ENCODE measurements at regions not wholly inside any gene's neighbourhood (a gene's known extent, or its start where the extent isn't known, plus 50 kb on each side); places are given as distances from the start of the nearest gene placed in this dataset.

DNA sequence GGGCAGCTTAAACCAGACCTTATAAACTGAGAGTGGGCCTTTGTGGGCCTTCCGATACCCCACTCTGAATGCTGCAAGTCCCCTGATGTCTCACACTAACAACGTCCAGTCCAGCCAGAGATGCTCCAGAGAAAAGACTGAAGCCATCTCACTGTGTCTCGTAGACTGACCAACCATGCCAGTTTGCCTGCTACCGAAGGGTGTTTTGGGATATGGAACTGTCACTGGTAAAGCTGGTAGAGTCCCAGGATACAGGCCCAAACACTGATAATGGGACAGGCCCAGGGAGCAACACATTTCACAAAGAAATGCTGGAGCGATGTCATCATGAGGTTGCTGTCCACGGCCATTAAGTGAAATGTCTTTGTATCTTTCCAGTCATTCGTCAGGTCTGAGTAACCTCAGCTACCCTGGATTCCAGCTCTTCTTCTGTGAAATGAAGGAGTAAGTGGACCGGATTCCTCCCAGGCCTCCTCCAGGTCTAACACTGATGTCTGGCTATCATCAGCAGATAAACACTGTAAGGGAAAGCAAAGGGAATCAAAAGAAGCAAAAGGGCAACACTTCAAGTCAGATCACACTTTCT is 81.6 kb downstream of the SLC5A7 start:
- Mint-ChIP-seq H3K36me3 (ENCODE audit: low read depth) (no peaks in the 10 kb centered on the region), H3K4me3 (no peak overlapping the region), H3K9me3 (ENCODE audit: insufficient read depth) (no peaks in the 10 kb centered on the region), H3K27me3 (ENCODE audit: low read depth) (no peaks in the 10 kb centered on the region), H3K4me1 (ENCODE audit: low read depth) (no peaks in the 10 kb centered on the region), H3K27ac (no peak overlapping the region)
- ChIA-PET POLR2A (no interaction called here), CTCF (no interaction called here)
- ATAC-seq (no peak), DNase-seq (no peak)

DNA sequence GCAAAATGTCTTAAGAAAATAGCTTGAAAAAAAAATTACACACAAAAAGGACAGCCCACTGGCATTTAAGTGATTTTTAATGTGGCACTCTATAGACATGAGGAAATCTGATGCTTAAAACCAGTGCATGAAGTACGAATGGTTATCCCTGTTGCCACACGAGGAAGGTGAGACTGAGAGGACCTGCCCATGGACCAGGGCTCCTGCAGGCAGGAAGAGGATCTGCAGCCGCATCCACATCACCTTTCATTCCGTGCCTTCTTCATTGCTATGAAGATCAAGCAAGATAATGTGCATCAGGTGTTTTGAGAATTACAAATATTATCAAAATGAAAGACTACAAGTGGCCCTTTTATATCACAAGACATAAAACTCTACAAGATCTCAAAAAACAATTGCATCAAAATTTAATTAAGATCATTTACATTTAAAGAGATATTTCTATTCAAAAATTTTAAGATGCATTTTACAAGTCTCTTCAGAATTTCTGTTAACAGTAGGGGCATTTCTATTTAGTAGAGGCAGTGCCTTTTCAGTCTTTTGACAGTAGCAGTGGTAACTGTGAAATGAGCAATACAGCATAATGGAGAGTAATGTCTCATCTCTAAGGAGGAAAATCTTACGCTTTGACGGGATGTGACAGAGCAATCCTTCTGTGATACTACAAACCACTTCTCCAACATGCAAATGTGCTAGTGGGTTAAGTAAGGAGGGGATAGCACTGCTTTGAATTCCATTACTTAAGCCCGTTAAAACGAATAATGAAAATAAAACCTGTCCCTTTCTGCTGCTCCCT is 83.4 kb downstream of the SLC5A7 start:
- no peaks in the 10 kb centered on the region for H3K27me3 Mint-ChIP-seq (ENCODE audit: low read depth)
- ATAC-seq: no peak
- no peak overlapping the region for H3K4me3 Mint-ChIP-seq
- POLR2A ChIA-PET: no interaction called here
- no peaks in the 10 kb centered on the region for H3K9me3 Mint-ChIP-seq (ENCODE audit: insufficient read depth)
- H3K27ac Mint-ChIP-seq: no peak overlapping the region
- H3K4me1 Mint-ChIP-seq (ENCODE audit: low read depth): no peaks in the 10 kb centered on the region
- H3K36me3 Mint-ChIP-seq (ENCODE audit: low read depth): no peaks in the 10 kb centered on the region
- CTCF ChIA-PET: no interaction called here
- DNase-seq: no peak

DNA sequence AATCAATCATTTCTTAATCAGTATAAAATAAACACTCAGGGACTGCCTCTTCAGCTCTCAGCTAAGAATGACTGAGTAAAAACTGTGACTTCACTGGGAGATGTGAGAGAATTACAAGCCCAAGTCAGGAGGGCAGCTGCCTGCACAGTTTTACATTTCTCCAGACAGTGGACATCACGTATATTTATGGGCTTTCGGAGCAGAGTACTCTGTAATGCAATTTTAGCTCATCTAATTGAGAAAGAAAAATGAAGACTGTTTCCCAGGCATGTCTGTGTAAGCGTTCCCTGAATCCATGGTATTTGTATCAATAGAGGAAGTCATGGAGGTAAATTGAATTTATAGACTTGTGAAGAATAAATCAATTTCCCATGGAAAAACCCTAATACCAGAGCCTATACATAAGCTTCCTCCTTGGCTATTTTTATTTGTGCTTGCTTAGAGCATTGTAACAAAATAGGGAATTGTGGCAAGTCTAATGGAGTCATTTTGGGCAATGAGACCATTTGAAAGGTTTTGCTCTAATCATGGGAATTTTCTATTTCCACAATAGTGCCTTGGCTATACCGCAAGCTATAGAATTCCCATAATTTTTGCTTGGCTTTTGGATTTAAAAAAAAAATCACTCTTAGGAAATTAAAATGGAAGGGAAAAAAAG is 87.2 kb downstream of the SLC5A7 start:
- Mint-ChIP-seq H3K4me1 (ENCODE audit: low read depth) (no peaks in the 10 kb centered on the region), H3K27me3 (ENCODE audit: low read depth) (no peaks in the 10 kb centered on the region), H3K27ac (no peak overlapping the region), H3K9me3 (ENCODE audit: insufficient read depth) (no peaks in the 10 kb centered on the region), H3K36me3 (ENCODE audit: low read depth) (no peaks in the 10 kb centered on the region), H3K4me3 (no peak overlapping the region)
- DNase-seq (no peak), ATAC-seq (no peak)
- ChIA-PET CTCF (no interaction called here), POLR2A (no interaction called here)

DNA sequence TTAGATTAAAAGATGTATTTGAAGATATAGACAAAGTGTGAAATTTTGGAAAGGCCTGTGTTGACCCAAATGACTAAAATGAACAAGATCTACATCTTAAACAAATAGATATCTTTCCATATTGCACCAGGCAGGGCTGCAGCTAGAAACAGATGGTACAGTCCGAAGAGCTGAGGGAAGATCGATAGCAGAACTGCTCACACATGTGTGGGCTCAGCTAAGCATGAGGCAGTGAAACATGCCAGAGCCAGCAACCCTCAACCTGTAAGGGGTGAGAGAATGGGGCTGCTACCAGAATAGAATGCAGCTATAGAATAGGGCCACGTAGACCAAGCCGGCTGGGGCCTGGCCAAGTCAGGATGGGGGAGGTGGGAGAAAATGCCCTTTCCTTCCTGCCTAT is 87.8 kb downstream of the SLC5A7 start:
- Mint-ChIP-seq H3K9me3 (ENCODE audit: insufficient read depth) (no peaks in the 10 kb centered on the region), H3K4me1 (ENCODE audit: low read depth) (no peaks in the 10 kb centered on the region), H3K27me3 (ENCODE audit: low read depth) (no peaks in the 10 kb centered on the region), H3K36me3 (ENCODE audit: low read depth) (no peaks in the 10 kb centered on the region), H3K27ac (no peak overlapping the region), H3K4me3 (no peak overlapping the region)
- DNase-seq: no peak
- ChIA-PET POLR2A (no interaction called here), CTCF (no interaction called here)
- ATAC-seq: no peak

DNA sequence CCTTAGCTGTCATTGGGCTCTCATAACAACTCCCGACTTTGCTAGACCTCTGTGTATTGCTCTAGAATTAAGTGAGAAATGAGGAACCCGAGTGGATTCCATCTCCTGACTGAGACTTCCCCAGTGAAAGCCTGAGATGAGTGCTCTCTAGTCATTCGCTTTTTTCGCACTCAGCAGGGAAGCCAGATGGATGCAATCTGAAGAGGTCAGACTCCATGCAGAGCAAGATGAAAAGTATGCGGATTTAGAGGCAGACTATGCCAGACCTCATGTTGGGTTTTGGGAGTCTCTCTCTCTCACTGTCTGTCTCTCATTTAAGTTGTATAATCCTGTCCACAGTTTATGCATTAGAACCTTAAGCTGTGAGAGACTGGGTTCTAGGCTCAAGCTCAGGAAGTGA is 88.6 kb downstream of the SLC5A7 start:
- no peaks in the 10 kb centered on the region for H3K27me3 Mint-ChIP-seq (ENCODE audit: low read depth)
- H3K4me1 Mint-ChIP-seq (ENCODE audit: low read depth): no peaks in the 10 kb centered on the region
- CTCF ChIA-PET: no interaction called here
- H3K27ac Mint-ChIP-seq: no peak overlapping the region
- POLR2A ChIA-PET: no interaction called here
- no peak for ATAC-seq
- DNase-seq: no peak
- no peaks in the 10 kb centered on the region for H3K36me3 Mint-ChIP-seq (ENCODE audit: low read depth)
- no peak overlapping the region for H3K4me3 Mint-ChIP-seq
- no peaks in the 10 kb centered on the region for H3K9me3 Mint-ChIP-seq (ENCODE audit: insufficient read depth)

DNA sequence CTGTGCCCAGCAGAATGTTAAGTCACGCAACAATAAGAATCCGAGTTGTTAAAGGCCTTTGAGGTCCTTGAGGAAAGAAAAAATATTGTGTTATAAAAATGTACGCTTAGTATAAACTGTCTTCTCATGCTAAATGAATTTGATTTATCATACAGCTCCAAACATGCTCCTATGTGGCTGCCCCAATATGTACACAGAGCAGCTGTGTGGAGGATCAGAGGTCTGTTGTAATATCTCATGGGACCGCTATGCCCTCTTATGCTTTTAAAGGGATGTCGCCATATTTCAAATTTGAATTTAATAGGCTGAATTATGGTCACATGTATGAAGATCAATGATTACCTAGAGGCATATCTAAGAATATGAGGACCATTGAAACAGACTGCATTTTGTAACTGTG is 90.2 kb downstream of the SLC5A7 start:
- Mint-ChIP-seq H3K36me3 (ENCODE audit: low read depth) (no peaks in the 10 kb centered on the region), H3K9me3 (ENCODE audit: insufficient read depth) (no peaks in the 10 kb centered on the region), H3K27me3 (ENCODE audit: low read depth) (no peaks in the 10 kb centered on the region), H3K4me1 (ENCODE audit: low read depth) (no peaks in the 10 kb centered on the region), H3K4me3 (no peak overlapping the region), H3K27ac (no peak overlapping the region)
- DNase-seq (no peak), ATAC-seq (no peak)
- POLR2A ChIA-PET: no interaction called here
- CTCF ChIA-PET: no interaction called here

DNA sequence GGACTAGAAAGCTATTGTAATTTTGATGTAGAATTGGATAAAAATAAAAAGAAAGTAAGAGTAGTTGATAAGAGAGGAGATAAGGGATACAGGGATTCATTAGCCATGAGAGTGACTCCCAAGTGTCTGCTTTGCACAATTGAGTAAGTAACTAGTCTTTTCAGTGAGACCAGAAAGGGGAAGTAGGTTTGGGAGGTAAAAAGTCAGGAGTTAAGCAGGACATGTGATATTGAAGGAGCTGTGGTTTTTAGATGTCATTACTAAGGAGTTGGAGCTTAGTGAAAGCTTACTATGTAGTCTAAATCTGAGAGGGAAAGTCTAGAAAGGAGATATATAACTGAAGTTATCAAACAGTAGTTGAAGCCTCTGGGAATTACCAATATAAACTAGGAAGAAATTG is 93.4 kb downstream of the SLC5A7 start:
- H3K4me1 Mint-ChIP-seq (ENCODE audit: low read depth): no peaks in the 10 kb centered on the region
- ChIA-PET POLR2A (no interaction called here), CTCF (no interaction called here)
- no peak overlapping the region for H3K4me3 Mint-ChIP-seq
- no peaks in the 10 kb centered on the region for H3K9me3 Mint-ChIP-seq (ENCODE audit: insufficient read depth)
- DNase-seq (no peak), ATAC-seq (no peak)
- H3K36me3 Mint-ChIP-seq (ENCODE audit: low read depth): no peaks in the 10 kb centered on the region
- H3K27me3 Mint-ChIP-seq (ENCODE audit: low read depth): no peaks in the 10 kb centered on the region
- no peak overlapping the region for H3K27ac Mint-ChIP-seq

DNA sequence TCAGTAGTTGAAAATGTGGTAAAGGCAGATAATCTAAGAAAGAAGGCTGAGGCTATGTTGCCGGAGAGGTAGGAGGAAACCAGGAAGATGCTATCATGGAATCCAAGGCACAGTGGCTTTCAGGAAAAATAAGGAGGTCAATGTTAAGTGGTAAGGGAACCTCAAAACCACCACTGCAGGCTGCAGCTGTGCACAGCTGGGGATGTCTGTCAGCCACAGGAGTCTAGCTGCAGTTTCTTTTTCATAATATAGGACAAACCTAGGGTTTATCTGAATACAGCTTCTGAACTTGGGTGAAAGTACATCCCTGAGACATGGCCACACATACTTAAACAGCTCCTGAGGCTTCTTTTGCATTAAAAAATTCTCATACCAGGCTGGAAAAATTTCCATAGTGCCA is 93.9 kb downstream of the SLC5A7 start:
- POLR2A ChIA-PET: no interaction called here
- Mint-ChIP-seq H3K4me3 (no peak overlapping the region), H3K9me3 (ENCODE audit: insufficient read depth) (no peaks in the 10 kb centered on the region), H3K4me1 (ENCODE audit: low read depth) (no peaks in the 10 kb centered on the region), H3K27me3 (ENCODE audit: low read depth) (no peaks in the 10 kb centered on the region), H3K36me3 (ENCODE audit: low read depth) (no peaks in the 10 kb centered on the region), H3K27ac (no peak overlapping the region)
- CTCF ChIA-PET: no interaction called here
- DNase-seq (no peak), ATAC-seq (no peak)

DNA sequence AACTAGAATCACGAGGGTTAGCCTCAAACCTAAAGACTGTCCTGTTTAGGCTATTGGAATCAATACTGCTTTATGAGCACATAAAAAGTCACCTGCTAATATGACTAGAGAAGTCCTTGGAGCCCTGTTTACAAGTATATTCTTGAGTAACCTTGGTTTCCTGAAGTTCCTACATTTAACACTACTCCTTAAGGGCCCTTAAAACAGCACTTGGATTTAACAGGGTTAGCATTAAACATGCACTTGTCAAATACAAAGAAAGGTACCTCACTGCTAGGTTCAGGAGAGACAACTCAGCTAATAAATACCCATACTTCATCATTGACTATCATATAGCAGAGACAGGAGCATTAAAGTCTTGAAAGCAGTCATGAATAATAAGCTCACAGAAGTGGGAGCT is 96.7 kb downstream of the SLC5A7 start:
- CTCF ChIA-PET: no interaction called here
- POLR2A ChIA-PET: no interaction called here
- Mint-ChIP-seq H3K4me1 (ENCODE audit: low read depth) (no peaks in the 10 kb centered on the region), H3K9me3 (ENCODE audit: insufficient read depth) (no peaks in the 10 kb centered on the region), H3K27ac (no peak overlapping the region), H3K4me3 (no peak overlapping the region), H3K36me3 (ENCODE audit: low read depth) (no peaks in the 10 kb centered on the region), H3K27me3 (ENCODE audit: low read depth) (no peaks in the 10 kb centered on the region)
- ATAC-seq (no peak), DNase-seq (no peak)

DNA sequence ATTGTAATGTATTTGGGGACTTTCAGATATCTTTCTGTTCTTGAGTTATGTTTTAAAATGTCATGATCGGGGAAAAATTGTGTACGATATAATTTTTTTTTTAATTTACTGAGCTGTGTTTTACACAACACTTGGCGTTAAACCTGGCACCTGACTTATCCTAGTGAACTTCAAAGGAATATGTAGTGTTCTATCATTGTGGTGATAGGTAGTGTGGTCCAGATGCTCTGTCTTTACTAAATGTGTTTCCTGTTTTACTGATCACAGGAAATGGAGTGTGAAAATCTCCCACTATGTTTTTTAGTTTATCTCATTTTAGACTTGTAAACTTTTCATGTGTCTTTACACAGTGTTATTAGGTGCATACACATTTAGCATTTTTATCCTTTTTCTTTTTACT is 98.0 kb downstream of the SLC5A7 start:
- no peaks in the 10 kb centered on the region for H3K4me1 Mint-ChIP-seq (ENCODE audit: low read depth)
- no peak for DNase-seq
- ChIA-PET POLR2A (no interaction called here), CTCF (no interaction called here)
- no peaks in the 10 kb centered on the region for H3K27me3 Mint-ChIP-seq (ENCODE audit: low read depth)
- no peaks in the 10 kb centered on the region for H3K36me3 Mint-ChIP-seq (ENCODE audit: low read depth)
- H3K4me3 Mint-ChIP-seq: no peak overlapping the region
- no peak overlapping the region for H3K27ac Mint-ChIP-seq
- H3K9me3 Mint-ChIP-seq (ENCODE audit: insufficient read depth): no peaks in the 10 kb centered on the region
- ATAC-seq: no peak

DNA sequence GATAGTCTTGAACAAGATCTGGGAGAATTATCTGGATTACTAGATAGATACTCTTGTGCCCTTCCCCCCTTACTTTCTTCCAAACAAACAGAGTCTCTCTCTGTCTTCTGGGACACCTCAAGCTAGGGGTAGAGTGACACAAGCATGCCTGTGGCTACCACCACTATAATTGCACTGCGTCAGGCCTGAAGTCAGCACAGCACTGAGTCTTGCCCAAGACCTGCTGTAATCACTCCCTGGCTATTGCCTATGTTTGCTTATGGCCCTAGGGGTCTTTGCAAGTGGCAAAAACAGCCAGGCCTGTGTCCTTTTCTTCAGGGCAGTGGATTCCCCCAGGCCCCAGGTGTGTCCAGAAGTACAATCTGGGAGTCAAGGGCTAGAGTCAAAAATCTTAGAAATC is 106.6 kb downstream of the SLC5A7 start:
- H3K27me3 Mint-ChIP-seq (ENCODE audit: low read depth): peaks cover 7% of the 10 kb centered on the region
- no peaks in the 10 kb centered on the region for H3K36me3 Mint-ChIP-seq (ENCODE audit: low read depth)
- ATAC-seq (no peak), DNase-seq (no peak)
- H3K4me3 Mint-ChIP-seq: no peak overlapping the region
- POLR2A ChIA-PET: no interaction called here
- CTCF ChIA-PET: interaction anchor here (0.7 kb wide), 1 partner anchor 51 kb away, joined by 3 read pairs; no protein-coding TSS in a partner anchor
- H3K27ac Mint-ChIP-seq: no peak overlapping the region
- no peaks in the 10 kb centered on the region for H3K9me3 Mint-ChIP-seq (ENCODE audit: insufficient read depth)
- H3K4me1 Mint-ChIP-seq (ENCODE audit: low read depth): no peaks in the 10 kb centered on the region

DNA sequence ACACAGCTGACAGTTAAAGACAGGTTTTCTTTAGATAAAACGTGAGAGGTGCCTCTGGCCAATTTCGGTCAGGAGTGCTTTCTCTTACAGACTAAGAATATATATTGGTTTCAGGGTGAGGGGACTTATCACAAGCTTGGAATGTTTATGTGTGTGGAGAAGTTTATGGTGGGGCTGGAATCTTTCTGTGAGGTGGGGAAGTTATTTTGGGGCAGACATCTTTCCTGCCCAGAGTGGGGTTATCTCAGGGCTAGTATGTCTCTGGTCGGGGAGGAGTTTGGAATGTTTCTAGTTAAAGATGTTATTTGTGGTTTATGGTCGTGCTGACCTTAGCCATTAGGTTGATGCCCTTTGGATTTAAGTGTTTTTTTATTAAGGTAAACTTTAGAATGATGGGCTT is 115.2 kb downstream of the SLC5A7 start:
- DNase-seq (no peak), ATAC-seq (no peak)
- no peaks in the 10 kb centered on the region for H3K27me3 Mint-ChIP-seq (ENCODE audit: low read depth)
- no peaks in the 10 kb centered on the region for H3K36me3 Mint-ChIP-seq (ENCODE audit: low read depth)
- H3K4me3 Mint-ChIP-seq: no peak overlapping the region
- no peak overlapping the region for H3K27ac Mint-ChIP-seq
- H3K9me3 Mint-ChIP-seq (ENCODE audit: insufficient read depth): no peaks in the 10 kb centered on the region
- CTCF ChIA-PET: no interaction called here
- no peaks in the 10 kb centered on the region for H3K4me1 Mint-ChIP-seq (ENCODE audit: low read depth)
- POLR2A ChIA-PET: no interaction called here

DNA sequence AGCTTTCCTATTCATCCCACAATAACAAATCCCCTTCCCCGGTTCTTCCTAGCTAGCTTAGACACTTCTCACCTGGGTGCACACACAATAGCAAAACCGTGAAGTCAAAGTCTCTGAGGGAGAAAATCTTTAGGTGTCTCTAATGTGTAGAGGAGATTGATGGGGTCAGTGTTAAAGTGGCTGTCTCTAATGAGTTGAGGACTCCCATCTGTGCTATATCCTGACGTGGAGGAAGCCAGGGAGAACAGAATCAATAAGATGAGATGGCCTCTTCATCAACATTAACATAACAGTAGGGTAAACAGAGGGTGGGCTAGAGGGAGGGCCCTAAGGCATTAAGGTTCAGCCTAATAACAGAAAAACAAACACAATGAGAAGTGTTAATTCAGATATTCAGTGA is 120.4 kb downstream of the SLC5A7 start:
- DNase-seq (no peak), ATAC-seq (no peak)
- ChIA-PET CTCF (no interaction called here), POLR2A (no interaction called here)
- Mint-ChIP-seq H3K4me3 (no peak overlapping the region), H3K27ac (no peak overlapping the region), H3K27me3 (ENCODE audit: low read depth) (no peaks in the 10 kb centered on the region), H3K4me1 (ENCODE audit: low read depth) (no peaks in the 10 kb centered on the region), H3K9me3 (ENCODE audit: insufficient read depth) (no peaks in the 10 kb centered on the region), H3K36me3 (ENCODE audit: low read depth) (no peaks in the 10 kb centered on the region)
